Activated CD4-positive, alpha-beta T cell treated with anti-CD3 and anti-CD28 coated beads, Interleukin-2, amount 50 U/mL, for 24 hours (primary cell): ENCODE measurements at regions not wholly inside any gene's neighbourhood (a gene's known extent, or its start where the extent isn't known, plus 50 kb on each side); places are given as distances from the start of the nearest gene placed in this dataset.
"Not testable (repeated sequence)": the region's sequence is repeated elsewhere in the genome, so short reads cannot be mapped to it uniquely, and the experiment has no call there.

Experiments
- DNase-seq, 2 donors: peaks; one replicate each; pipeline ENCODE4 v3.0.0-alpha.2; 2020; ENCODE audit warnings: low read depth in 1 of 2, low spot score in 1 of 2

GRCh38 chr1:29686012-29686930 is 449.9 kb downstream of the PTPRU start:
- no peak for DNase-seq

- DNase-seq: no peak
Measured at GRCh38 chr1:29685387-29685786, 449.1 kb downstream of the PTPRU start.

- DNase-seq: no peak
Measured at GRCh38 chr1:29684141-29684540, 447.8 kb downstream of the PTPRU start.

- DNase-seq: no peak
Measured at GRCh38 chr1:29683472-29683871, 447.1 kb downstream of the PTPRU start.

- DNase-seq: no peak
Measured at GRCh38 chr1:29682919-29683295, 446.6 kb downstream of the PTPRU start.

- DNase-seq: no peak
Measured at GRCh38 chr1:29682171-29682918, 446.0 kb downstream of the PTPRU start.

GRCh38 chr1:29681416-29681815 is 445.1 kb downstream of the PTPRU start:
- not testable (repeated sequence) for DNase-seq

GRCh38 chr1:29679828-29680558 is 443.7 kb downstream of the PTPRU start:
- no peak for DNase-seq

- DNase-seq: no peak
Measured at GRCh38 chr1:29679316-29679715, 443.0 kb downstream of the PTPRU start.

- DNase-seq: no peak
Measured at GRCh38 chr1:29677028-29678024, 441.0 kb downstream of the PTPRU start.

GRCh38 chr1:29676496-29676895 is 440.2 kb downstream of the PTPRU start:
- no peak for DNase-seq

- DNase-seq: no peak
Measured at GRCh38 chr1:29675481-29676263, 439.4 kb downstream of the PTPRU start.

GRCh38 chr1:29674627-29675326 is 438.5 kb downstream of the PTPRU start:
- DNase-seq: no peak

- DNase-seq: no peak
Measured at GRCh38 chr1:29673669-29674626, 437.6 kb downstream of the PTPRU start.

- DNase-seq: no peak
Measured at GRCh38 chr1:29673228-29673500, 436.8 kb downstream of the PTPRU start.

- DNase-seq: no peak
Measured at GRCh38 chr1:29672416-29673227, 436.3 kb downstream of the PTPRU start.
